HepG2 (cell line): ENCODE measurements at regions not wholly inside any gene's neighbourhood (a gene's known extent, or its start where the extent isn't known, plus 50 kb on each side); places are given as distances from the start of the nearest gene placed in this dataset.

Experiments used
- NR2C2 ChIP-seq: sonication (generic); formaldehyde crosslinking; IDR thresholded peaks from 2 replicates; pipeline ENCODE4 v1.4.0; 2020; ENCODE audit warnings: missing genetic modification reagents, mild to moderate bottlenecking, moderate library complexity, borderline replicate concordance
- POLR2A ChIP-seq, 2 experiments: IDR thresholded peaks; 2 replicates each; pipeline ENCODE4 v1.6.1; 2011; ENCODE audit warnings: low read depth in 2 of 2, low read length in 2 of 2, mild to moderate bottlenecking in 1 of 2, moderate library complexity in 1 of 2; ENCODE audit not compliant: insufficient read depth in 1 of 2
- PTBP1 ChIP-seq: fragments of 200-400 bp; formaldehyde crosslinking; IDR thresholded peaks from 2 replicates; pipeline ENCODE4 v1.6.1; 2018; ENCODE audit warnings: low read length, low read depth; ENCODE audit not compliant: poor library complexity, severe bottlenecking
- REPIN1 ChIP-seq: sonication (generic); formaldehyde crosslinking; IDR thresholded peaks from 2 replicates; pipeline ENCODE4 v1.8.0; 2022; ENCODE audit warnings: missing genetic modification reagents, low read depth, mild to moderate bottlenecking, borderline replicate concordance
- SMARCC2 ChIP-seq: fragments of 450-650 bp; IDR thresholded peaks from 2 replicates; pipeline ENCODE4 v1.6.1; 2017; ENCODE audit warnings: antibody characterized with exemption, mild to moderate bottlenecking
- ZNF205 ChIP-seq: IDR thresholded peaks from 2 replicates; pipeline ENCODE4 v1.6.1; 2018; ENCODE audit warnings: missing biosample characterization, missing genetic modification reagents
- ZNF652 ChIP-seq: IDR thresholded peaks from 2 replicates; pipeline ENCODE4 v1.6.1; 2016; ENCODE audit warnings: low read depth, borderline replicate concordance

- no peak for TF ChIP-seq REPIN1 (CRISPR knock-in tag)
- TF ChIP-seq NR2C2 (CRISPR knock-in tag) = no peak
- TF ChIP-seq ZNF205 = no peak
- TF ChIP-seq POLR2A (IDR thresholded peaks at IDR 0.05; ENCODE audit: insufficient read depth in 1 of 2, low read depth in 2 of 2, low read length in 2 of 2) = no peak
- TF ChIP-seq PTBP1 = no peak
- TF ChIP-seq SMARCC2 = no peak
- TF ChIP-seq ZNF652 (CRISPR knock-in tag) = no peak
Measured at GRCh38 chr5:13606051-13606450, 338.4 kb downstream of the DNAH5 start.
